ENCODE measurements at regions not wholly inside any gene's neighbourhood (a gene's known extent, or its start where the extent isn't known, plus 50 kb on each side); places are given as distances from the start of the nearest gene placed in this dataset.

DNA sequence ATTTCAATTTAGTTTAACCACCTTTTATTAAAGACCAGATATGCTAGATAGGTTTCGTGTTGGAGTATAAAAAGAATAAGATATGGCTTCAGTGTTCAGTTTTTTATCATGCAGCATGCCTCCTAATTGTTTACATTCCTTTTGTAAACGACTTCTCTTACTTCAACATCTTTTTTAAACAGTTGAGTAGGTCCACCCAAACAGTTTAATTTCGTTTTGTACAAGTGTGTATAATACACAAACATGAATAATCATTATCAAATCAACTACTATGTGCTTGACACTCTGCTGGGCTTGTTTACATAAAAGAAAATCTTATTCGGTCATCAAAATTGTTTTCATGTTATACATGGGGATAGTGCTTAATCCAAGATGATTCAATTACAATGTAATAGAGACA is 906.3 kb upstream of the ADGRL4 start (continued):
- TF ChIP-seq HOMEZ (CRISPR knock-in tag; IDR thresholded peaks at IDR 0.05; ENCODE audit: low read depth): no peak
- no peak for TF ChIP-seq KDM1A (CRISPR knock-in tag; IDR thresholded peaks at IDR 0.05)
- no peak for TF ChIP-seq SMARCC2 (IDR thresholded peaks at IDR 0.05)
- no peak for TF ChIP-seq ZNF816 (CRISPR knock-in tag; IDR thresholded peaks at IDR 0.05; ENCODE audit: borderline replicate concordance)
- TF ChIP-seq, protein P1, sequence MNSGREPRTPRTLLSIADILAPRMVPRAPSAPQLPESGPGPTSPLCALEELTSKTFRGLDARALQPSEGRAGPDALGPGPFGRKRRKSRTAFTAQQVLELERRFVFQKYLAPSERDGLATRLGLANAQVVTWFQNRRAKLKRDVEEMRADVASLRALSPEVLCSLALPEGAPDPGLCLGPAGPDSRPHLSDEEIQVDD (CRISPR knock-in tag; IDR thresholded peaks at IDR 0.05; ENCODE audit: borderline replicate concordance): no peak
- no peak for TF ChIP-seq MAX (IDR thresholded peaks at IDR 0.05)
- no peak for TF ChIP-seq ZNF468 (CRISPR knock-in tag; IDR thresholded peaks at IDR 0.05)
- no peak for TF ChIP-seq HNRNPH1 (optimal IDR thresholded peaks at IDR 0.05; ENCODE audit: low read depth, low read length)
- no peak for TF ChIP-seq ZNF7 (CRISPR knock-in tag; IDR thresholded peaks at IDR 0.05)

DNA sequence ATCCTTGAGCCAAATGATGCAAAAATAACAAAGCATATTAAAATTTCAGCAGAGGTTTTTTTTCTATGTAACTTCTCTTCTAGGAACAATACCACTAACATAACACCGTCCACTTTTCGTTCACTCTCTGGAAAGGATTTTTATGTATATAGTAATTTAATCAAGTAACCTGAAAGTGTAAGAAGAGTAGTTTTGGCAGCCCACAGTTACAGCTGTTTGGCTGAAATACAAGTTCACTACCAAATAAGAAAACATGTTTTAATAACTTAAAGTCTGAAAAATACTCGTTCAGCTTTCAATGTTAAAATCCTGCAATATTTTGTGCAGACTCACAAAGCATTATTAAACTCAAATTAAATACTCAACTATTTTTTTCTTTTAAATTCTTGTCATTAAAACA is 896.8 kb upstream of the ADGRL4 start:
- H3K27ac ChIP-seq (ENCODE audit: extremely low read length, insufficient read depth, low read length): no peak overlapping the region
- no peaks in the 10 kb centered on the region for H3K36me3 ChIP-seq (replicated peaks in 1 of 2; ENCODE audit: control insufficient read depth in 1 of 2, insufficient read depth in 2 of 2, low read length in 2 of 2)
- no peak for FAIRE-seq
- WGBS (ENCODE audit: low lambda C conversion rate): 1% methylated on average over 3 of the region's 3 CpGs
- H3K4me1 ChIP-seq (ENCODE audit: insufficient read depth, low read length): no peaks in the 10 kb centered on the region
- no peak overlapping the region for H2AFZ ChIP-seq (ENCODE audit: low read length)
- no peak for DNase-seq (ENCODE audit: low spot score)
- H3K27me3 ChIP-seq (ENCODE audit: control insufficient read depth in 1 of 2, insufficient read depth in 2 of 2, low read length in 2 of 2): no peaks in the 10 kb centered on the region
- intact Hi-C loops (cut with micrococcal nuclease; ENCODE audit: unreplicated experiment) (no loop called here), in situ Hi-C loops (cut with HindIII; ENCODE audit: extremely low pct_ligation_motif_present, low pct_unique_long_range_greater_than_20kb) (no loop called here)
- no peak overlapping the region for H3K9ac ChIP-seq (ENCODE audit: insufficient read depth, low read depth, low read length)
- TF ChIP-seq ATAD3A (CRISPR knock-in tag; IDR thresholded peaks at IDR 0.05): no peak
- no peaks in the 10 kb centered on the region for H4K20me1 ChIP-seq (ENCODE audit: insufficient read depth, low read length)
- POLR2A ChIA-PET: no interaction called here
- no peak overlapping the region for H3K4me3 ChIP-seq (replicated peaks in 1 of 3; ENCODE audit: insufficient read depth in 1 of 3, low read depth in 2 of 3, low read length in 3 of 3)
- ATAC-seq: no peak
- CTCF ChIA-PET (ENCODE audit: low intra/inter-chr PET ratio, low total read pairs): no interaction called here
- H3K9me3 ChIP-seq (ENCODE audit: low read length): peaks cover 90% of the 10 kb centered on the region
- H3K79me2 ChIP-seq (ENCODE audit: insufficient read depth, low read length): no peaks in the 10 kb centered on the region
- BruUV-seq (replicated peaks): no TSS peak
- no peak overlapping the region for H3K4me2 ChIP-seq (ENCODE audit: low read depth, low read length)

Data from HepG2 (cell line).